Urinary bladder (tissue), 3 donors: ENCODE measurements at regions not wholly inside any gene's neighbourhood (a gene's known extent, or its start where the extent isn't known, plus 50 kb on each side); places are given as distances from the start of the nearest gene placed in this dataset.

Experiments used
- DNase-seq: peaks from one replicate; pipeline ENCODE4 v3.0.0-alpha.2; 2015; ENCODE audit errors: extremely low spot score
- H3K27ac ChIP-seq: one replicate; pipeline ENCODE4 v1.5.1; 2013; ENCODE audit warnings: low read depth, mild to moderate bottlenecking, moderate library complexity
- H3K36me3 ChIP-seq: one replicate; pipeline ENCODE4 v1.6.1; 2013; ENCODE audit warnings: mild to moderate bottlenecking, moderate library complexity; ENCODE audit not compliant: insufficient read depth
- H3K4me1 ChIP-seq: one replicate; pipeline ENCODE4 v1.6.1; 2013; ENCODE audit warnings: mild to moderate bottlenecking, moderate library complexity; ENCODE audit not compliant: insufficient read depth
- H3K4me3 ChIP-seq: one replicate; pipeline ENCODE4 v1.5.1; 2013; ENCODE audit warnings: low read depth, low read length
- WGBS: extraction: QIAGEN DNeasy Blood & Tissue Kit; methylation state at CpG from one replicate; pipeline ENCODE4 v1.1.7; 2013; 5-methylcytosine and 5-hydroxymethylcytosine counted together
- donor health status: healthy with polysubstance abuse.
- donor health status: healthy.

DNA sequence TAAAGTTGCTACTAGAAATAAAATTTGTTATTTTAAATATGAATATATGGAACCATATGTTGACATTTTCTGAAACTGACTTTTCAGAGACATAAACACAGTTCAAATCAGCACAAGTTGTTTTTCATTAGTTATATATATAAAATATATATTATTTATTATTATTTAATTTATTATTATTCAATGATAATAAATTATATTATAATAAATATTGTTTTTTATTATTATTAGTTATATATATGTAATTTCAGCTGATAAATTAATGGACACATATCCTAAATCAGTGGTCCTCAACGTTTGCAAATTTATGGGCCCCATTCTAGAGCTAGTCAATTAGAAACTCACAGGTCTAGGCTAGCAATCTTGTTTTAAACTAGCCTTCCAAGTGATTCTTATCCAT is 809.3 kb downstream of the C4orf33 start:
- 51% methylated on average over 1 of the region's 1 CpG for WGBS
- no peaks in the 10 kb centered on the region for H3K36me3 ChIP-seq
- H3K27ac ChIP-seq: no peak overlapping the region
- H3K4me3 ChIP-seq: no peak overlapping the region
- no peaks in the 10 kb centered on the region for H3K4me1 ChIP-seq
- DNase-seq: no peak

DNA sequence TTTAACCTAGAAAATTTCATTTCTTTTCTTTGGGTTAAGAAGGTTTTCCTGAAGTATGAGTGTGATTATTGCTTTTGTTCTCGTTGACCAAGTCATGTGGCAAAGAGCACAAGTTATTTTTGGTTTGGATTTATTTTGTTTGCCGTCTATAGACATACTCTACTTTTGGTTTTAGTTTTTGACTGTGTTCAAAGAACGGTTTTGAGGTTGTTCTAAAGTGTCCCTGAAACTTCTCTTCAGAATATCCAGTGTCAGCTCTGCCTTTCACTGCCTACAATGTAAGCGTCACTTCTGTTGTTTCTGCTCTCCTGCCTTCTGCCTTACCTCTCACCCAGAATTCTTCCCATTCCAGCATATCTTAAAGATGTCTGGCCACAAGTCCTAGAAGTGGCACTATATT is 812.2 kb downstream of the C4orf33 start:
- H3K36me3 ChIP-seq: no peaks in the 10 kb centered on the region
- 70% methylated on average over 4 of the region's 4 CpGs for WGBS

DNA sequence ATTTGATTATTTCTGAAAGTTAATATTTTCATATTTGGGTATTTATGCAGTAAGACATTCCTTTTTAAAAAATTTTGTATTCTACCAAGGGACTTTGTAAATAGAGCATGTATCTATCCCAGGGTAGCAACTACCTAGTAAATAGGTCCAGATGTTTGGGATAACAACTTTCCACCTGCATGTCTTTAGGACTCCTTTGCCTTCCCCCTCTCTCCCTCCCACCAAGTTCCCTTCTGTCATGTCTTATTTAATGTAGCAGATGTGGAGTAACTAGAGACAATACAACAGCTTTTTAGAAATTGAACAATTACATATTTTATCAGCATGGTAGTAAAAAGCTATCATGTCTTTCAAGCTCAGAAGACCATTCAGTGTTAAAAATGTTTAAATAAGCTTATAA is 821.0 kb downstream of the C4orf33 start:
- no peaks in the 10 kb centered on the region for H3K4me1 ChIP-seq
- no peak overlapping the region for H3K4me3 ChIP-seq
- no peak for DNase-seq
- H3K36me3 ChIP-seq: no peaks in the 10 kb centered on the region
- H3K27ac ChIP-seq: no peak overlapping the region

More for the DNA sequence above, 812.2 kb downstream of the C4orf33 start:
- Histone ChIP-seq H3K27ac (no peak overlapping the region), H3K4me3 (no peak overlapping the region), H3K4me1 (no peaks in the 10 kb centered on the region)
- no peak for DNase-seq

DNA sequence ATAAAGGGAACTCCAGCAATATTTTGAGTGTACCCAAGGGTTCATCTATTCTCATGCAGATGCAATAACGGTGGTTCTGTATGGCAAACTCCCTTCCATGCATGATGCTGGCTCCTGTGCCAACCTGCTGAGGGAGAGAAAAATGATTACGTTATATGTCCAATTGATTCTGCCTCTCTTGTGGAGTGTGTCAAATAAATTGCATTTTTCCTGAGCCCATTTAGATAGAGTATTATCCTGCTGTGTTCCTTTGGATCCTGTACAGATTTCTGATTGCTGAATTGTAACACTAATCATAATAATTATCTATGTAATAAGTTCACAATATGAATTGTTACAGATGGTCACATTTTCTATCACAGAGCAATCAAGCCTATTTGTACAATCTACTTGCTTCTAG is 821.7 kb downstream of the C4orf33 start:
- Histone ChIP-seq H3K36me3 (no peaks in the 10 kb centered on the region), H3K27ac (no peak overlapping the region), H3K4me3 (no peak overlapping the region), H3K4me1 (no peaks in the 10 kb centered on the region)
- DNase-seq: no peak
- 78% methylated on average over 2 of the region's 2 CpGs for WGBS

DNA sequence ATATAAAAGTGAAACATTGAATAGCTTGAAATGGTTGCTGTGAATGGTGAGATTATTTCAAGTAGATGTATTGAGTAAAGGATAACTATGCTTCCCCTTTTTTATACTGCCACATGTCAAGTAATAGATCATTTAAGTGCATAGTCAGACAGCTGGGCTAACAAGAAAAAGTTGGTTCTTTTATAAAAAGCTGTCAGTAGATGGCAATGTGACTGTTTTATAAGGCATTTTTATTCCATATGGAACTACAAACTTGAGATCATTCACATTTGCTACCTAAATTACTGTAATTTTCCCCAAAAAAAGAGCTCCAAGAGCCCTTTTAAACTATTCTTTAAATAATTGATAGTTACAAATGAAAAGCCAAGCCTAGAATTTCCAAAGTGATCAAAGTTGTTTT is 831.0 kb downstream of the C4orf33 start:
- Histone ChIP-seq H3K4me3 (no peak overlapping the region), H3K4me1 (no peaks in the 10 kb centered on the region), H3K36me3 (no peaks in the 10 kb centered on the region), H3K27ac (no peak overlapping the region)
- no peak for DNase-seq

DNA sequence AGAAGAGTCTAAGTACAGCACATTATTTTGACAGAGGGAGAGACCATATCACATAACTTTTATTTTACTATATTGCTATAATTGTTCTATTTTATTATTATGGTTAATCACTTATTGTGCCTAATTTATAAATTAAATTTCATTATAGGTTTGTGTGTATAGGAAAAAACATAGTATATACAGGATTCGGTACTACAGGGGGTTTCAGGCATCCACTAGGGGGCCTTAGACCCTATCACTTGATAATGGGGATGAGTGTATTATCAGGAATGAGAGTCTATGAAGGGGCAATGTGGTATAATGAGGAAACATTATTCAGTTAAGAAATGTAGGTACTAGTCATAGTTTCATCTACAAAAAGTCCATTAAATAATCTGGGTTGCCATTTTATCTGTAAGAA is 833.1 kb downstream of the C4orf33 start:
- Histone ChIP-seq H3K36me3 (no peaks in the 10 kb centered on the region), H3K27ac (no peak overlapping the region), H3K4me3 (no peak overlapping the region), H3K4me1 (no peaks in the 10 kb centered on the region)
- DNase-seq: no peak
- WGBS: 82% methylated on average over 1 of the region's 1 CpG

DNA sequence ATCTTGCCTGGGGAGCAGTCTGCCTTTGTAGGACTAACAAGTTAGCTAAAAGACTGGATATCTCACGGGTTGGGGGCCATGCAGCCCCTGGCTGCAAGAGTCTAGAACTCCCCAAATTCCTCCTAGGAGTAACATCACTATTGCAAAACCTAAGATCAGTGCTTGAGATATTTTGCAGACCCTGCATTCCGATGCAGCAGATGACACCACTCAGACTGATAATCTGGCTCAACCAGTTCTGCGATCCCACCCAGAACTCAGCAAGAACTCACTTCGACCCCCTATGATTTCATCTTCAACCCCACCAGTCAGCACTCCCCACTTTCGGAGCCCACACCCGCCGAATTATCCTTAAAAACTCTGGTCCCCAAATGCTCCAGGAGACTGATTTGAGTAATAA is 834.0 kb downstream of the C4orf33 start:
- H3K36me3 ChIP-seq: no peaks in the 10 kb centered on the region
- H3K4me3 ChIP-seq: no peak overlapping the region
- DNase-seq: no peak
- 77% methylated on average over 7 of the region's 7 CpGs for WGBS
- H3K4me1 ChIP-seq: no peaks in the 10 kb centered on the region
- H3K27ac ChIP-seq: no peak overlapping the region

DNA sequence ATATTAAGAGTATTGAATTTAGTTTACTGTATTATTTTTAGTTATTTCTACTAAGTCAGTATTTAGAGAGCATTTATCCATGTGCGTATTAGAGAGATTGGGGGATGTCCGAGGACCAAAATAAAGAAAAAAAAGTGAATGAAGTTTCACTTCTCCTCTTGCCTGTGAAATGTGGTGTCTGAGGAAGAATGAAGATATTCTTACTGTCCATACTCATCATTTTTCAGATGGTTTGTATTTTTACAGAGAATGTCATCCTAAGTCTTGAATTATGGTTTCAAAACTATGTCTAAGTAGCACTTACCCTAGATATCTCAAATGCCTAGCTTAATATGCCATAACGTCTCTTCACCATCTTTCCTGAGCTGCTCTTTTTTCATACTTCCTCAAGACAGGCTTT is 854.3 kb downstream of the C4orf33 start:
- 78% methylated on average over 3 of the region's 3 CpGs for WGBS
- H3K27ac ChIP-seq: no peak overlapping the region
- H3K36me3 ChIP-seq: no peaks in the 10 kb centered on the region
- no peak for DNase-seq
- no peaks in the 10 kb centered on the region for H3K4me1 ChIP-seq
- no peak overlapping the region for H3K4me3 ChIP-seq

DNA sequence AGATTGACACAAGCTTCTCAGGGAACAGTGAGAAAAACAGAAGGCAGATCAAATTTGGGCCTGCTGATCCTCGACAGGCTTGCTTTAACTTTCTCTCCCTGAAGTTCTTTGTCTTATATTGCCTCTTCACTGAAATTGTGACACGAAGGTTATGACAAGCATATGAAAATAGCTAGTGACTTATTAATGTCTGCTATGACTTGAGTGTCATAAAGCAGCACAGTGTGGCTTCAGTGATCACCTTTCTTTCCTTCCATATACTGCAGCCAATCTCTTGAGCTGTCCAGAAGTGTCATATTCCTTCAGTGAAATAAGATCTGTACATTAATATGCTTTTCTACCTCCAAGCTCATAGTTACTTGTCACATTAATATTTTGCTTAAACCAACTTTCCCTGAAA is 870.2 kb downstream of the C4orf33 start:
- H3K27ac ChIP-seq: no peak overlapping the region
- no peak overlapping the region for H3K4me3 ChIP-seq
- no peaks in the 10 kb centered on the region for H3K36me3 ChIP-seq
- 74% methylated on average over 2 of the region's 2 CpGs for WGBS
- H3K4me1 ChIP-seq: no peaks in the 10 kb centered on the region
- DNase-seq: no peak

DNA sequence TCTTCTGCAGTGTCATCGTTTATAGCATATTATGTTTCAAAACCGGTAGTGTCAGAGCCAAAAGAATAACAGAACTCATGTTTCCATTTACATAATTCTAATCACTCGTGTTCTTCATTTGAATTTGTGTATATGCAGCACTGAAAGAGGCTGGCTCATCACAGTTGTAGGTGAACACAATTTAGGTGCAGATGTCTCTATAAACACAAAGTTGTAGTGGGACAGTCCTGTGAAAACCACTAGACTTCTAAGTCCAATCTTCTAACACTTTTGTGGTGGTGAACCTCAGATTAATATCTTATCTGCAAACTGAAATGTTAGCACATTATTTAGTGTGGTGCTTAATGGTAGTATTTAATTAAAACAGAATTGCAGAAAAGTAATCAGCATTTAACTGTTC is 872.4 kb downstream of the C4orf33 start:
- Histone ChIP-seq H3K36me3 (no peaks in the 10 kb centered on the region), H3K4me1 (no peaks in the 10 kb centered on the region), H3K4me3 (no peak overlapping the region), H3K27ac (no peak overlapping the region)
- no peak for DNase-seq
- WGBS: 76% methylated on average over 3 of the region's 3 CpGs

DNA sequence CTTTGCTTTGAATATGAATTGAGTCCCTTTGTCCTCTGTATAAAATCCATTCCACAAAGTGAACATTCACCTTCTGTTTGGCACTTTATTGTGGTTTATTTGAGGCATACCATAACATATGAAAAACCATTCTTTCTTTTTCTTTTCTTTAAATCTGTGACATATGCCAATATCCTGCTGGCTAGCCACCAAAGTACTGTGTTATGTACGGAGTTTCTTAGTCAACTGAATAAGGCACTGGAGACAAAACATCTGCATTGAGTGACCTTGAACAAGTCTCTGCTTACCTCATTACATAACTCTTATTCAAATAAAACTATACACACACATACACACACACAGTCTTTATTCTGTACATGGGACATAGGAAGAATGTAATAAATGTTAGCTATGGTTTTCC is 872.8 kb downstream of the C4orf33 start:
- no peaks in the 10 kb centered on the region for H3K36me3 ChIP-seq
- no peaks in the 10 kb centered on the region for H3K4me1 ChIP-seq
- WGBS: 59% methylated on average over 1 of the region's 1 CpG
- no peak overlapping the region for H3K27ac ChIP-seq
- no peak overlapping the region for H3K4me3 ChIP-seq
- no peak for DNase-seq

DNA sequence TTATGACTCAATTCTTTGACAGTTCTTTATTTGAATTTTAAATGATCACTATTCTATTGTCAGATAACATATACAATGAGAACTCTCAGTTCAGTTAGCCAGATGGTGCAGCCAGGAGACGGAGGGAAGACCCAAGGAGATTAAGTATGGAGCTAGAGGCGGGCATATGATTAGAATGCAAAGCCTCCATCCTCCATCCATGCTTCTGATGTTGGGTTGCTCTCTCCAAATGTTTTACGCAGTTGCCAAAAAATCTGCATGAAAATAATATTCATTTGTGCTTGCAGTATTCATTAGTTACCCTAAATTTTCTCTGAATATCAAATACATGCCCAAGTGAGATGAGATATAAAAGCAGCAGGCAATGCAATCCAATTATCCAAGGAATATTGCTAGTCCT is 874.8 kb downstream of the C4orf33 start:
- WGBS: 78% methylated on average over 3 of the region's 3 CpGs
- H3K36me3 ChIP-seq: no peaks in the 10 kb centered on the region

DNA sequence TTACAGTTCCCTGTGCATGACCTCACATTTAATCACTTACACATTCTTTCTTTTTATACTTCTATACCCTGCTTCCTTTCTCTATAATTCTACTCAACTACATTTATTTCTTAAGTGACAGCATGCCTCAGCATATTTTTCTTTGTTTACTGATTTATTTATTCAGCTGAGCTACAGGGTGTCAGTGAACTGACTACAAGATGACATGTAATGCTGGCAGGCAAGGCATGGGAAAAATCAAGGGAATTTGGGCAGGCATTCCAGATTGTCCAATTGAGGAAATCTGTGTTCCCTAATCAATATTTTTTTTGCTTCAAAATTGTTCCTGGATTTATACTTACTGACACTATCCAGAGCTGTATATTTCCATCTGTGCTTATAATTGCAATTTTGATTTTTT is 875.5 kb downstream of the C4orf33 start:
- Histone ChIP-seq H3K27ac (no peak overlapping the region), H3K4me1 (no peaks in the 10 kb centered on the region), H3K36me3 (no peaks in the 10 kb centered on the region), H3K4me3 (no peak overlapping the region)
- DNase-seq: no peak

More for the DNA sequence above, 874.8 kb downstream of the C4orf33 start:
- DNase-seq: no peak
- H3K4me1 ChIP-seq: no peaks in the 10 kb centered on the region
- H3K27ac ChIP-seq: no peak overlapping the region
- H3K4me3 ChIP-seq: no peak overlapping the region

DNA sequence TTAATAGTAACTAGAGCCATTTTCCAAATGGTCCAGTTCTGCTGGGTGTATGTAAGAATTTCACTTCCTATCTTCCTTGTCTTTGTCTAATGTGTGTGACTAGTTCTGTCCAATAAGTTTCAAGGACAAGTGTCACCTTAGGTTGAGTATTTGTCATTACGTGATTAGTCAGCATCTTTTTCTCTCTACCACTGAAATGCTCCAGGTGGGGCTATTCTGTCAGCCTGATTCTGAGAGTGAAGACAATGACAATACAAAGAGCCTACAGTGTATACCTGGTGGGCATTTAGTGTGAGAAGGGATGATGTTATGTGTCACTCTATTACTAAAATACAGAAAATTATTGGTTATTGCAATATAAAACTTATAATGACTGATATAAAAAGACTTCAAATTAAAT is 876.3 kb downstream of the C4orf33 start:
- H3K27ac ChIP-seq: no peak overlapping the region
- H3K36me3 ChIP-seq: no peaks in the 10 kb centered on the region
- 89% methylated on average over 1 of the region's 1 CpG for WGBS
- no peaks in the 10 kb centered on the region for H3K4me1 ChIP-seq
- H3K4me3 ChIP-seq: no peak overlapping the region
- no peak for DNase-seq

DNA sequence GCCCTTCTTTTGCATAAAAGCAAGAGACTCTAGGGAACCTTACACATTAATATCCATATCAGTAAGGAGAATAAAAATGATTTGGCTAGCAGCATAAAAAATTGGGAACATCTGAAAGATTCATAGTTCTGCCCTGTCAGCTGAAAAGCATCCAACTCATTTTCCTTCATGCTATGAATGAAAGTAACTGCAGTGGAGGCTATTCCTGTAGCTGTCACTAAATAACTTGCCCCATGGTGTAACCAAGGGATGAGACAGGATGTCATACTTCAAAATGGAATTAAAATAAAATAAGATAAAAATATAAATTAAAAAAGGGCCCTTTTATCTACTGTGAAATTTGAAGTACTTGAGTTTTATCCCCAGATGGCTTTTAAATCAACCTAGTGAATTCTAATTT is 878.8 kb downstream of the C4orf33 start:
- Histone ChIP-seq H3K36me3 (no peaks in the 10 kb centered on the region), H3K4me3 (no peak overlapping the region), H3K4me1 (no peaks in the 10 kb centered on the region), H3K27ac (no peak overlapping the region)
- DNase-seq: no peak
